ENCODE measurements at regions not wholly inside any gene's neighbourhood (a gene's known extent, or its start where the extent isn't known, plus 50 kb on each side); places are given as distances from the start of the nearest gene placed in this dataset.

GRCh38 chr6:27126046-27126814 is 121.3 kb upstream of the PRSS16 start:
- TF ChIP-seq, protein P1, sequence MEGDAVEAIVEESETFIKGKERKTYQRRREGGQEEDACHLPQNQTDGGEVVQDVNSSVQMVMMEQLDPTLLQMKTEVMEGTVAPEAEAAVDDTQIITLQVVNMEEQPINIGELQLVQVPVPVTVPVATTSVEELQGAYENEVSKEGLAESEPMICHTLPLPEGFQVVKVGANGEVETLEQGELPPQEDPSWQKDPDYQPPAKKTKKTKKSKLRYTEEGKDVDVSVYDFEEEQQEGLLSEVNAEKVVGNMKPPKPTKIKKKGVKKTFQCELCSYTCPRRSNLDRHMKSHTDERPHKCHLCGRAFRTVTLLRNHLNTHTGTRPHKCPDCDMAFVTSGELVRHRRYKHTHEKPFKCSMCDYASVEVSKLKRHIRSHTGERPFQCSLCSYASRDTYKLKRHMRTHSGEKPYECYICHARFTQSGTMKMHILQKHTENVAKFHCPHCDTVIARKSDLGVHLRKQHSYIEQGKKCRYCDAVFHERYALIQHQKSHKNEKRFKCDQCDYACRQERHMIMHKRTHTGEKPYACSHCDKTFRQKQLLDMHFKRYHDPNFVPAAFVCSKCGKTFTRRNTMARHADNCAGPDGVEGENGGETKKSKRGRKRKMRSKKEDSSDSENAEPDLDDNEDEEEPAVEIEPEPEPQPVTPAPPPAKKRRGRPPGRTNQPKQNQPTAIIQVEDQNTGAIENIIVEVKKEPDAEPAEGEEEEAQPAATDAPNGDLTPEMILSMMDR (IDR thresholded peaks at IDR 0.05 in 2 of 3, conservative IDR thresholded peaks at IDR 0.05 in 1 of 3; ENCODE audit: control insufficient read depth in 2 of 3, extremely low read depth in 1 of 3, insufficient read depth in 1 of 3, low read depth in 3 of 3, low read length in 3 of 3) = no peak
- TF ChIP-seq POLR2A (IDR thresholded peaks at IDR 0.05; ENCODE audit: low read depth, low read length) = no peak
- TF ChIP-seq DPF2 (IDR thresholded peaks at IDR 0.05) = no peak
- TF ChIP-seq, protein P2, sequence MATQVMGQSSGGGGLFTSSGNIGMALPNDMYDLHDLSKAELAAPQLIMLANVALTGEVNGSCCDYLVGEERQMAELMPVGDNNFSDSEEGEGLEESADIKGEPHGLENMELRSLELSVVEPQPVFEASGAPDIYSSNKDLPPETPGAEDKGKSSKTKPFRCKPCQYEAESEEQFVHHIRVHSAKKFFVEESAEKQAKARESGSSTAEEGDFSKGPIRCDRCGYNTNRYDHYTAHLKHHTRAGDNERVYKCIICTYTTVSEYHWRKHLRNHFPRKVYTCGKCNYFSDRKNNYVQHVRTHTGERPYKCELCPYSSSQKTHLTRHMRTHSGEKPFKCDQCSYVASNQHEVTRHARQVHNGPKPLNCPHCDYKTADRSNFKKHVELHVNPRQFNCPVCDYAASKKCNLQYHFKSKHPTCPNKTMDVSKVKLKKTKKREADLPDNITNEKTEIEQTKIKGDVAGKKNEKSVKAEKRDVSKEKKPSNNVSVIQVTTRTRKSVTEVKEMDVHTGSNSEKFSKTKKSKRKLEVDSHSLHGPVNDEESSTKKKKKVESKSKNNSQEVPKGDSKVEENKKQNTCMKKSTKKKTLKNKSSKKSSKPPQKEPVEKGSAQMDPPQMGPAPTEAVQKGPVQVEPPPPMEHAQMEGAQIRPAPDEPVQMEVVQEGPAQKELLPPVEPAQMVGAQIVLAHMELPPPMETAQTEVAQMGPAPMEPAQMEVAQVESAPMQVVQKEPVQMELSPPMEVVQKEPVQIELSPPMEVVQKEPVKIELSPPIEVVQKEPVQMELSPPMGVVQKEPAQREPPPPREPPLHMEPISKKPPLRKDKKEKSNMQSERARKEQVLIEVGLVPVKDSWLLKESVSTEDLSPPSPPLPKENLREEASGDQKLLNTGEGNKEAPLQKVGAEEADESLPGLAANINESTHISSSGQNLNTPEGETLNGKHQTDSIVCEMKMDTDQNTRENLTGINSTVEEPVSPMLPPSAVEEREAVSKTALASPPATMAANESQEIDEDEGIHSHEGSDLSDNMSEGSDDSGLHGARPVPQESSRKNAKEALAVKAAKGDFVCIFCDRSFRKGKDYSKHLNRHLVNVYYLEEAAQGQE (IDR thresholded peaks at IDR 0.05; ENCODE audit: low read depth, low read length) = no peak
- no peak for TF ChIP-seq HDAC6 (IDR thresholded peaks at IDR 0.05; ENCODE audit: unreplicated experiment)
- no peak for TF ChIP-seq MTA3 (IDR thresholded peaks at IDR 0.05; ENCODE audit: borderline replicate concordance, low read length)
- no peak for TF ChIP-seq SREBF2 (IDR thresholded peaks at IDR 0.05; ENCODE audit: low read length)
- no peak for TF ChIP-seq ZNF207 (IDR thresholded peaks at IDR 0.05; ENCODE audit: borderline replicate concordance)
- TF ChIP-seq EZH2 (IDR thresholded peaks at IDR 0.05; ENCODE audit: borderline replicate concordance, control insufficient read depth, low read depth, low read length) = no peak
- TF ChIP-seq RB1 (IDR thresholded peaks at IDR 0.05; ENCODE audit: borderline replicate concordance) = no peak
- TF ChIP-seq ESRRA (IDR thresholded peaks at IDR 0.05; ENCODE audit: low read length) = no peak
- TF ChIP-seq RAD21 (IDR thresholded peaks at IDR 0.05; ENCODE audit: insufficient read depth, low read depth, low read length) = no peak
- TF ChIP-seq NKRF (conservative IDR thresholded peaks at IDR 0.05) = no peak
